NCI-H128 (cell line): ENCODE measurements at regions not wholly inside any gene's neighbourhood (a gene's known extent, or its start where the extent isn't known, plus 50 kb on each side); places are given as distances from the start of the nearest gene placed in this dataset.

Experiments
- DNase-seq: peaks from one replicate; lab custom pipeline; 2025; ENCODE audit not compliant: unreplicated experiment; lab: John Stamatoyannopoulos, UW

DNA sequence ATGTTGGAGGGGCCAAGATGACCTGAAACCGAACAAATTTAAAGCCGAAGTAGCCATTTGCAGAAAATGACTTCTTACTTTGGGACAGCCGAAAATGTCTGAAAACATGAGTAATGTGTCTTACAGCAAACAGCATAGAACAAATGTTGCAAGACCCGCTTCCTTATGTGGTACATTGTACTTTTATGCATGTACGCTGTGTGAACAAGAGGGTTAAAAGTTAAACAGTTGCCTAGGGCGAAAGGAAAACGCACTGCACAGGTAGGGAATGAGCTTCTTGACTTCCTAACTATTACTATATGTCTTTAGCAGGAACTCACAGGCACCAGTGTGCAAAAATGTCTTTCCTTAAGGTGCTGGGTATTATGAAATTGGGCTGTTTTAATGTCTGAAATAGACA lies 303.5 kb upstream of the MGMT start:
- DNase-seq, result no peak

DNA sequence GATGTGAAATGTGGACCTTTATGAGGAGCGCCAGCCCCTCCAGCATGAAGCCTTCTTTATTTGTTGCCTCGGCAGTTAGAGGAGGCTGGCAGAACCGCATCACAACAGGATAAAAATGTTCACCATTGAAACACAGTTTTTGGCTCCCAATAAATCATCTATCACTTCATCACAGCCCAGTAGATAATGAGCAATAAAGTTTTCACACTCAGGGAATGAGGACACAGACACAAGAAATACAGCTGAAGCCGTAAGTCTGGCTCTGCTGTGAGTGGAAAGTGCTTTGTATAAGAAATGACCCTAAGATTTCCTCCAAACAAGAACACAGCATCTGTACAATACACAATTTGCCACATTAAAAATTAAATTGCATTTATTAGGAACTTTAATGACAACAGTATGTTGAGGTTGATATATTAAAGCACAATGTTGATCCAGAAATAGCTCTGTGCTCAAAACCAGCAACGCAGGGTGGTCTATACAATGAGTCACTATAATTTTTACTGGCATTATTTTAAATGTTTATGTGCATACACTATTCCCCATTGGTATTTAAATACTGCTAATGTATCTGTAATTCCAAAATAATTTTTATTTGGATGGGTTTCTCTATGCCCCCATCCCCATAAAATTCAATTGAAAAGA lies 301.8 kb upstream of the MGMT start:
- no peak for DNase-seq

DNA sequence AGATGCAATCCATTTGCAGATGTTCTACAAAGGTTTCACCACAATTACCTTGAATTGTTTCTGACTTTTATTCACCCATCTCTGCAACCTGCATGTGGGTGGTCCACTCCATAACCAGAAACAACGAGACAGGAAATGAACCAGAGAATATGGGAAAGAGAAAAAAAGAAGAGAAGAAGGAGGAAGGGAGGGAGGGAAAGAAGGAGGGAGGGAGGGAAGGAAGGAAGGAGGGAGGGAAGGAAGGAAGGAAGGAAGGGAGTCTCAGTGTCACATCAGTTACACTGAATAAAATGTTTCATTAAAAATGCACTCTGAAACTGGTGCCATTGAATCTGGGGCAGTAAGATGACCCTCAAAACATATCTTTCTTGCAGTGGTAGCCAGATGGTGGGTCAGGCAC lies 301.3 kb upstream of the MGMT start:
- DNase-seq, result no peak

DNA sequence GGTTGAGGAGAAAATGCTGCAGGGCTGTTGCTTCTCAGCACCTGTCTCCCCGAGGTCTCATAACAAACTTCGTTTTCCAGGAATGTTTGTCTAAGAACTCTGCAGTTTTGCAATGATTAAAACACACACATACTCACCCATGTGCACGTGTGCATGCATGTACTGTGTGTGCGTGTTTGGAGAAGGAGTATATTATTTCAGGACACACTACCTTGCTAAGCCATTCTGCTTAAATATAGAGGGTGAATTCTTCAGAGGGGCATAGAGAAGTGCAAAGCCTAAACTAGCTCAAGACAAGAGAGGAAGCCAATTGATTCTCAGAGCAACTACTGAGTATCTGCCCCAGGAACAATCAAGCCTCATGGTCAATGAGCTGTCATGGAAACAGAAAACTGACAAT lies 298.4 kb upstream of the MGMT start:
- DNase-seq, result no peak

DNA sequence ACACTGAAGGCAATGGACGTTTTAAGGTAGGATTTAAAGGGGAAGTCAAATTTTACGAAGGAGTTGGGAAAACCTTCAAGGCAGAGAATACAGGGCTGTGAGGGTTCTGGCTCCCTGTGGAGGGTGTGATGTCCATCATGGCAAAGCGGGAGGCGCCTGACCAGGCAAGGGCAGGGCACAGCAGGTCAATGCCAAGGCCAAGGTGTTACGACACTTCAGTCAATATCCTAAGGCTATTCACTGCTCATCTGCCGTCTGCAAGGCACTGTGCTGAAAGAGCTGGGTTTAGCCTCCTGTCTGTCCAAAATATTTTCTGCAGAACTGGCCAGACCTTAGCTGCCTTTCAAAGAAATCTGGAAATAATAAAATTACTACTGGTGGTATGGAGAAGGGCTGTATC lies 297.9 kb upstream of the MGMT start:
- no peak for DNase-seq

DNA sequence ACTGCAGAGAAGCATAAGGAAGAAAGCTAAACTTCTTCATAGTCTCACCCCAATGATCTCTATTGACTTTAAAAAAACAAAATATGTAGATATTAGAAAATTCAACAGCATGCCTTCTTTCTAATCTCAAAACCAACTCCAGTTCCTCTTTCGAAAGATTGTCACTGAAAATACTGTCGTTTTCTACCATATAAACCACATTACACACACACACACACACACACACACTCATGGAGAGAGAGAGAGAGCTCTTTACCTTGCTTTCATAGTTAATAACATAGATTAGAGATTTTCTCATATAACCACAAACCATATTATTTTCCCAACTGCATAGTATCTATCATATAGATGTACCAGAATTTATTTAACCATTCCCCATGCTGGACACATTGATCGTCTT lies 296.2 kb upstream of the MGMT start:
- DNase-seq, result no peak

DNA sequence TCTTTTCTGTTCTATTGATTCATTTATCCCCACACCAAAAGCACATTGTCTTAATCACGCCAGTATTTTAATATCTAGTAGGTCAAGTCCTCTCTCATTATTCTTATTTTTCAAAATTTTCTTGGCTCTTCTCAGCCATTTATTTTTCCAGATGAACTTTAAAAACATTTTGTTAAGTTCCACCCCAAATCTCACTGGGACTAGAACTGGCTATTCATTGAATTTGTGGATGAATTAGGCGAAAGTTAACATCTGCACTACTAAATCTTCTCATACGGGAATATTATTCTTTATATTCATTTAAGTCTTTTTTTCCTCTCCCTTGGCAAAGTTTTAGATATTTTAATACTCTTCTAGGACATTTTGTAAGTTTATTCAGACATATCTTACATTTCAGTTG lies 295.2 kb upstream of the MGMT start:
- DNase-seq, result no peak

DNA sequence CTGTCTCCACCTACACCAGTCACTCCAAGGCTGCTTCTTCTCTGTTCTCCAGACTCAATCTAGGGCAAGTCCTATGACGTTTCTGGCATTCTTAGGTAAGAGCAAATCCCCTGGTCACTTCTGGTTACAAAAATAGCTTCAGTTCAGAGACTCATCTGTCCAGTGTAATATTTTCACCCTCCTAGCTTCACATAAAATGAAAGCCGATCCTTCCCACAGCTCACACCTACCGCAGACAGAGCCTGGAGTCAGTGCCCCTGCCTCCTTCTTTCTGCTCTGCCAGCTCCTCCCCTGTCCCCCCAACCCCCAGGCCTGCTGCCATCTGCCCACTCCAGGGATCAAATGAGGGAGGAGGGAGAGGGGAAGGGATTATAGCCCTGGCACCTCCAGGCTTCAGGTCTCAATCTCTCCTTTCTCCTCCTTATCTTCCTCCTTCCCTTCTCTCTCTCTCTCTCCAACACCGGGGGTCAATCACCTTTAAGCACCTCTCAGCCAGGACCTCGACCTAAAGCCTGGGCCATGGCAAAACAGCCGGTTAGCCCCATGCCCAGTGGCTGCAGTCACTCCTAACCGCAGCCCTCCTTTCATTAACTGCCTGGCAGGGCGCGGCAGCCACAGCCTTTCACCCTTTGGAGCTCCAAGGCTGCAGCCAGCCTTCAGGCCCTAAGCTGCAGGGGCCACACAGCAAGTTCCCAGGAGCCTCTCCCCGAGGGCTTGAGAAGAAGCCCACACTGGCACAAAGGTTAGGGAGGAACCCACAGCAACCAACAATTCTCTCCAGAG lies 292.6 kb upstream of the MGMT start:
- DNase-seq, result no peak

DNA sequence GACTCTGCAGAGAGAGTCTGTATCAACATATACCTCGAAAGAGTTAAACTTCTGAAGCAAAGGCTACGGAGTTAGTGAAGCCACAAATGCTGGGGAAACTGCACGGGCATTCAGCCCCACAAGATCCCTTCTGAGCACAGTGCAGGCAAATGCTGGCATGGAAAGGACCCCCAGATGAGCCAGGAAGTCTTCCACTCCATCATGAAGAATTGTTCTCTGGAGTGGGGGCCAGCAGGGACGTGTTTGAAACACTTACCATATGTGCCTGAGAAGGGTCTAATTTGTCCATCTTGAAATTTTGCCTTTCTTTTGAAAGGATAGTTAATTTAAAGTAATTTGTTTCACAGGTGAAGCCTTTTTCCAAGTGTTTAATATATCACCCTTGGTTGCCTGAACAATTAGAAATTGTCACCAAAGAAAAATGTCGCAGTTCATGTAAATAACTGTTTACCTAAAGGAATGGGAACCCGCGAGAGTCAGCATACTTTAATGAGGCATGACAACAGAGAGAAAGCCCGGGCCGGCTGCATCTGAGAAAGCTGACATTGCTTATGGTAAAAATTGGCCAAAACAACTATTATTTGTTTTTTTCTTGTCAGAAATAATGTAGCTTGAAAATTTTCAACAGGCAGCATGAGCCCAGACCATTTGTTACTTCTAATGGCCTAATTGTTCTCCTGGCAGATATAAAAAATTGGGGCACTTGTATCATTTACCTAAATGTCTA lies 287.6 kb upstream of the MGMT start:
- no peak for DNase-seq

DNA sequence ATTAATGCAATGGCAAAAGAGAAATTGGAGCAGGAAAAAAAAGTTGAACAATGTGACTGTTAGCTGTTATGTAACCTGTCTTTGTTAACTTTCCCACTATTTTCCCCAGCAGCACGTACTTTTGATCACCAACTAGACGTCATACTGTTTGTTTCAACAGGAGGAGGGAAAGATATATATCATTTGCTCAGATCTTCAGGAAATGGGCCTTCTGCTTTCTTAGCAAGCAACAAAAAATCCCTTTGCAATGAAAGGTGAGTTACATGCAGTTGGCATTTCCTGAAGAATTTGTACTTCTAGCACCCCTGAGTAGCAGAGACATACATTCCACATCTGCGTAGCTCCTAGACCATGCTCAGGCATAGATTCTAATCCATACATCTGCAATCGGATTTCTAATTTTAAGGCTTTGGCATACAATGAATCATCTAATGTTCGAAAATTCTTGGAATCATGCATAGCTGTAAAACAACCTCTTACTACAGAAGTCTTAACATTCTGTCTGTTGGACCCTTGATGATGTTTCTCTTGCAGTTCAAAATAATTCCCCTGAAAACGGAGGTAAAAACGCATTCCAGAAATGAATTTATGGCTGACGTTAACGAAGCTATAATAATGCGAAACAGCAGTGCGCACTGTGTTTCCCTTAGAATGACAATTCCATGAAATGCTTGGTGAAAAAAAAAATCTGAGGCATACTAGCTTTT lies 286.9 kb upstream of the MGMT start:
- no peak for DNase-seq

DNA sequence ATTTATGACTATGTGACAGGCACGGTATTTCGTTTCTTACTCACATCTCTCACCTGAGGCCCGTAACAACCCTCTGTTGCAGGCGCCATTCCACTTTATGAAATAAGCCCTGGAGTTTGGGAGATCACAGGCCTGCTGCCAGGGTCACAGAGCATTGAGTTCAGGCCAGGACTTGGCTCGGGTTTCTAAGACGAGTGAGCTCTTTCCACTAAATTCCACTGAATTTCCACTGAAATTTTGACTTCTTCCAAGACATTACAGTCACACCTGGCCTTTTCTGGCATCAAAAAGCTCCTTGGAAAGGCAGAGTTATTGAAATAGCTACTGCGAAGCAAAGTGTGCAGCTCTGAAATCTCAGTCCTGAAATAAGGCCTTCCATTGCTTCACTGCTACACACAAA lies 282.8 kb upstream of the MGMT start:
- DNase-seq, result no peak

DNA sequence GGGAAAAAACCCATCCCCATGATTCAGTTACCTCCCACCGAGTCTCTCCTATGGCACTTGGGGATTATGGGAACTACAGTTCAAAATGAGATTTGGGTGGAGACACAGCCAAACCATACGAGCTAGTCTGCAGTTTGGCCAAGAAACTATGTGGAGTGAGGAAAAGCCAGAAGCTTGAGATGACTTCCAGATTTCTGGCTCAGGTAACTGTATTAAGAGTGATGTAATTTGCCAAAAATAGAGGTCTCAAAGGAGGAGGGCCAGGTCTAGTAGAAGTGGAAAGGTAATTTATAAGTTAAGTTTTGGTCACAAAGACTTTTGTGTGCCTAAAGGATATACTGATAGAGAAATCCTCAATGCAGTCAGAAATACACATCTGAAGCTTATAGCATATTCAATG lies 279.7 kb upstream of the MGMT start:
- DNase-seq, result no peak

DNA sequence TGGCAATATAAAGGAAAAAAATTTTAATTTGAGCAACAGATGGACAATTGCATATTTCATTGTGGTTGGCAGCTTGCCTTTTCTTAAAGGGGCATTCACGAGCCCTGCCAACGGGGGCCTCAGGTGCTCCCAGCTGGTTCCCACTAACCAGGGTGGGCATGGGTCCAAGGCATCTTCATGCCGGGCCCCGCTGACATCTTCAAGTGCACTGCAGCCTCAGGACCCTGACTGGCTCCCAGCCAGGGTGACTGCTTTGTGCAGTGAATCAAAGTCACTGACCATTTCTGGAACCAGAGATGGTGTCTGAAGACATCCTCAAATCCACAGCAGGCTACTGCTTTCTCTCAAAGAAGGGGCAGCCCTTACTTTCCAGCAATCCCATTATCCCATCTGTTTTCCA lies 275.2 kb upstream of the MGMT start:
- DNase-seq, result no peak

DNA sequence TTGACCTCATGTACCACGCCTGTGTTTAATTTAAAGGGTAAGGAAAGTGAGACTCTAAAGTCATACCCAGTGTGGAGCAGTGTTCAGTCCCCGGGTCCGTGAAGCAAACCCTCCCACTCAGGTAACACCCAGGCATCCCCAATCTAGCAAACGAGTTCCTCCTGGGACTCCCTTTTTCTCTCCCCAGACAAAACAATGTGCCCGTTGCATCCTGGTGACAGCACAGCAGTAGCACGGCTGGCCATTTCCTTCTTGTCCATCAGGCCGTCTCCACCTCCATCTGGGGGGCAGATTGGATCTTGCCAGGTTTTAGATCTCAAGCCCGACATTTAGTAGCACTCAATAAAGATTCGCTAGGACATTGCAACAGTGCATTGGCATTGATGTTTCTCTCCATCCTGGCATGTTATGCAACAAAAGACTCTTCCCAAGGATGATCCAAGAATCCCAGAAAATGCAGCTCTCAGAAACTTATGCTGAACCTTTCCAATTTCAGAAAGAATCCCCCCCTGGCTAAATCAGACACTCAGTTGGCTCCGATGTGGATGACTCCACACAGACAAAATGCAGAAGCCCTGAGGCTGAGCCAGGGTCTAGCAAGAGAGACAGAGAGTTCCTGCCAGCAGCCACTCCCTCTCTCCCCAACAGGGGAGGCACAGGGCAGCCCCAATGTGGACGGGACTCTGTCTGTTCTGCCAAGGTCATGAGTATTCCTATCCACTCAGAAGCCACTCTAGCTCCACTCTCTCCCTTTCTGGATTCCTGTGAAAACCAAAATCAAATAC lies 274.5 kb upstream of the MGMT start:
- no peak for DNase-seq

DNA sequence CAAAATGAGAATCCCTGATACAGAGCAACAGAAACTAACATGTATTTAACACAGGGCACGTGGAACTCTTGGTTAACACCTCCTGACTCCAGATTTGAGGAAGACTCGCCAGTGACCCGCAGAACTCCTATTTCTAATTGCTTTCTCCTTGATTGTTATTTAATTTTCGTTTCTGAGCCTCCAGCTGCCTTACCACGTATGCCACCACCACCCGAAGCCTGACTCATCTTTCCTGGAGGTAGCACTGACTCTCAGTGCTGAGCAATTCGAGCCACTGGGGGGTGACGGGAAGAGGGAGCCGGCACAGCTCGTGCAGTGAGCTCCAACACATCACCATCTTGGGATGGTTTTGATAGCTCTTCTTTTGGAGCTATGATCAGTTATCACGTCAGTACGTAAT lies 273.9 kb upstream of the MGMT start:
- no peak for DNase-seq

DNA sequence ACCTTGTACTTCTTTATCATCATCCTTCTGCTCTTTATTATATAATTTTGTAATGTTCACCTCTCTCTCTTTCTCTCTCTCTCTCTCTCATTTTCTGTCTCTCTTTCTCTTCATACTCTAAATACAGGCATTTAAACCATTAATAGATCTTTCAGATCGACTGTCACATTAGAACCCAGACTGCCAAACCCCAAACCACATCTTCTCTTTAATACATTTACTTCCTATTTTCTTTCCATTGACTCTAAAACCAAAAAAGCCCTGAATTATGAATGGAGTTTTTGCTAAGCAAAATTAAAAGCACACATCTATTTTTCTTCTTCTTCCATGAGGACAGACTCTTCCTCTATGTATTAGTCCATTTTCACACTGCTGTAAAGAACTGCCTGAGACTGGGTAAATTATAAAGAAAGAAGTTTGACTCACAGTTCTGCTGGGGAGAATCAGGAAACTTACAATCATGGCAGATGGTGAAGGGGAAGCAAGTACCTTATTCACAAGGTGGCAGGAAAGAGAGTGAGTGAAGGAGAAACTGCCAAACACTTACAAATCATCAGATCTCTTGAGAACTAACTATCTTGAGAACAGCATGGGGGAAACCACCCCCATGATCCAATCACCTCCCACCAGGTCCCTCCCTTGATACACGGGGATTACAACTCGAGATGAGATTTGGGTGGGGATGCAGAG lies 272.7 kb upstream of the MGMT start:
- DNase-seq, result no peak

DNA sequence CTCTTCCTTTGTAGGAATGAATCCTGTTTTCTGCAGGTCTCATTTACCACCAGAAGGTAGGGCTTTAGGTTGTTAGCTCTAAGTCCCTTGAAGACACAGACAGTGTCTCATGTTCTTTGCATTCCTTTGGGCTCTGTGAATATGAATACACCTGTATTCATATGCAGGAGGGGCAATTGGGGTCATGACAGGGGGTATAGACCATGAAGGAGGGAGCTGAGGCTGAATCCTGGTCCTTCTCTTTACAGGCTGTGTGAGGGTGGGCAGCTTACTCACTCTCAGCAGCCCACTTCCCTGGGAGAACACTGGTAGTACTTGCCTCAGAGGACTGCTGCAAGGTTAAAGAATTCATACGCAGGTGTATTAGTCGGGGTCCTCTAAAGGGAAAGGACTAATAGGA lies 267.2 kb upstream of the MGMT start:
- no peak for DNase-seq

DNA sequence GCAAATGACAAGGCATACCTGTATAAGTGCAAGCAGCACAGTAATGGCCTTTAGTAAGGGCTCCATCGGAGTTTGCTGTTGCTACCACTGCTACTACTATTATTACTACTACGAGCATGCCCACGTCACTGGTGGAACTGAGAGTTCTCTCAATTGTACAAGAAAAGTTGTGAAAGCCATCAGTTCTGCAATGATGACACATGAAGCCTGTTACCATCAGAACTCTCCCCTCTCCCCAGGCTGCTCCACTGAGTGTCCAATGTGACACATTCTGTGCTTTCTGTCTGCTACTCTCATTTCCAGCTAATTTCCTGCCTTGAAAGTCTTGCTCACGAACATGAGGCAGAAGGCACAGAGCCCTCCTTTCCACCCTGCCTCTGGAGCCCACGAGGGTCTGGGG lies 263.2 kb upstream of the MGMT start:
- no peak for DNase-seq

DNA sequence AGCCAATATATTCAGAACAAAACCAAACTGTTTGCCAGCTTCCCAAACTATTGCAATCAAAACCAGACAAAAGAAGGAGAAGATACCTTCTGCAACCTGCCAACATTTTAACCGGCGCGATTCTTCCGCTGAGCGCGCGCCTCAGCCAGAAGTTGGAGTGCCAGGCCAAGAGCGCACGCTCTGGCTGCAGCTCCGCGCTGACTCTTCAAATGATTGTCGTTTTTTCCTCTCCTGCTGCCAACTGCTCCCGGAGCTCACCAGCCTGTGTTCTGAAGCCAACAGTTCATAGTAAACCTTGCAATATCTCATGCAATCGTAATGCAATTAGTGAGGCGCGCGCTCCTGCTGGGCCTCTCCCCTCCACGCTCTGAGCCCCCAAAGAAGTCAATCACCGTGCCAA lies 259.7 kb upstream of the MGMT start:
- no peak for DNase-seq

DNA sequence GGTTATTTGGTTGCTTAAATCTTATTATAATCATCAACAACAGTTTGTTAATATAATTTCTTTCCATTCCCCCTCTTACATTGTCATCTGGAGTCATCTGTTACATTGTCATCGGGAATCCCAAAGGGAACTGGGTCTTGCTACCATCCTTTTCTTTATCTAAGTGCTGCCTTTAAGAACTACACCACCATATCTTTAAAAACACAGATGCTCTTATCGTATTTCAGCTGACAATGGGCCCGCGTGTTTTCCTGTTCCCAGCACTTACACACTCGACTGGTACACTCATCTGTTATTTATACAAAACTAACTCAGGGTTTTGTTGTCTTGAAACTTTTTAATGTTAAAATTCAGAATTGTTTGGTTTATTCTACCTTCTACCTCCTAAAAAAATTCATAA lies 256.2 kb upstream of the MGMT start:
- no peak for DNase-seq
